Kidney (tissue), 10 donors: ENCODE measurements at regions not wholly inside any gene's neighbourhood (a gene's known extent, or its start where the extent isn't known, plus 50 kb on each side); places are given as distances from the start of the nearest gene placed in this dataset.
"Not testable (repeated sequence)": the region's sequence is repeated elsewhere in the genome, so short reads cannot be mapped to it uniquely, and the experiment has no call there.

Experiments used
- DNase-seq, 5 donors: peaks; one replicate each; pipeline ENCODE4 v3.0.0-alpha.2; 2013 to 2020
- FAIRE-seq: peaks from 2 replicates; lab custom pipeline; 2012; peaks lifted over from hg19 to GRCh38; lab: Jason Lieb, UNC
- H3K27ac ChIP-seq, 2 donors: one replicate each; pipeline ENCODE4 v1.7.0; 2013; ENCODE audit warnings: low read depth in 2 of 2, low read length in 2 of 2, inconsistent platforms in 1 of 2
- H3K27me3 ChIP-seq: one replicate; pipeline ENCODE4 v1.7.1; 2013; ENCODE audit warnings: low read length, inconsistent platforms; ENCODE audit not compliant: control insufficient read depth, insufficient read depth
- H3K36me3 ChIP-seq, 3 donors: one replicate each; pipeline versions ENCODE4 v1.7.0 to v1.7.1; 2013; ENCODE audit warnings: low read length in 3 of 3, control low read depth in 1 of 3, inconsistent platforms in 1 of 3; ENCODE audit not compliant: insufficient read depth in 3 of 3, control insufficient read depth in 2 of 3
- H3K4me1 ChIP-seq, 3 donors: one replicate each; pipeline versions ENCODE4 v1.7.0 to v1.7.1; 2013; ENCODE audit warnings: low read length in 3 of 3, inconsistent platforms in 1 of 3, low read depth in 1 of 3; ENCODE audit not compliant: control insufficient read depth in 2 of 3, insufficient read depth in 2 of 3
- H3K4me3 ChIP-seq, 3 donors: one replicate each; pipeline versions ENCODE4 v1.7.0 to v1.8.1; 2013; ENCODE audit warnings: low read length in 3 of 3, control low read depth in 1 of 3, inconsistent platforms in 1 of 3
- H3K9ac ChIP-seq, 3 donors: one replicate each; pipeline versions ENCODE4 v1.7.0 to v1.7.1; 2013; ENCODE audit warnings: low read length in 3 of 3, control low read depth in 1 of 3, inconsistent platforms in 1 of 3
- H3K9me3 ChIP-seq, 3 donors: one replicate each; pipeline versions ENCODE4 v1.7.0 to v1.7.1; 2013; ENCODE audit warnings: low read length in 3 of 3, control low read depth in 1 of 3, inconsistent platforms in 1 of 3; ENCODE audit not compliant: control insufficient read depth in 2 of 3, insufficient read depth in 1 of 3
- intact Hi-C: fragments of 100-400 bp; cut with DNase I; formaldehyde crosslinking; loops from one replicate; pipeline ENCODE4 v1.11.1; 2022
- donor health status: control.
- donor health status: control.
- donor health status: DM: yes; HTN: yes; CAD: no.
- donor health status: Normal renal cell carcinoma (clear cell type).

GRCh38 chr15:30499233-30499632, 52.6 kb upstream of the GOLGA8Q start:
- H3K4me1 ChIP-seq, intact Hi-C loops, H3K27ac ChIP-seq, H3K36me3 ChIP-seq, DNase-seq, H3K27me3 ChIP-seq, H3K9me3 ChIP-seq, H3K9ac ChIP-seq, H3K4me3 ChIP-seq, FAIRE-seq: not testable (repeated sequence)

GRCh38 chr15:30500511-30500910, 51.3 kb upstream of the GOLGA8Q start:
- H3K36me3 ChIP-seq, H3K27me3 ChIP-seq, H3K4me3 ChIP-seq, H3K4me1 ChIP-seq, H3K9me3 ChIP-seq, FAIRE-seq, DNase-seq, H3K9ac ChIP-seq, H3K27ac ChIP-seq, intact Hi-C loops: not testable (repeated sequence)
